HS-27A (cell line): ENCODE measurements at regions not wholly inside any gene's neighbourhood (a gene's known extent, or its start where the extent isn't known, plus 50 kb on each side); places are given as distances from the start of the nearest gene placed in this dataset.
A peak's percentile ranks its signal among the peaks of the same experiment; 100 is the strongest.

ENCODE experiments used
- DNase-seq: peaks from one replicate; pipeline ENCODE4 v3.0.0-alpha.2; 2012; ENCODE audit warnings: low read depth, missing footprints

DNA sequence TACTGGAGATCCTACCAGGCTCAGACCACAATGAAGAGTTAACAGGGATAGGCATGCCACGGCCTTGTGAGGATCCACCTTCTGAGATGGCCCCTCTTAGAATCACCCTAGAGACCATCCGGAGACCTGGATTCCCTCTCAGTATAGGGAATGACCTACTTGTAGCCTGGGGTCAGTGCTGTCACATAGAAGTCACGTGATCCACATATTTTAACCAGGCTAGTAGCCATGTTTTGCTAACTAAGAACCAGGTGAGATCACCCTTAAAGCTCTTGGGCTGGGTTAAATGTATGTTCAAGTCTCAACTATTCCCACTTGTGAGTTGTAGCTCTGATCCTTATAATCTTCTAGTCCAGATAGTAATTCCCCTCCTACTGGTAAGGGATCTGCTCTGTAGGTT lies 215.4 kb downstream of the CCNG2 start:
- DNase-seq: no peak

DNA sequence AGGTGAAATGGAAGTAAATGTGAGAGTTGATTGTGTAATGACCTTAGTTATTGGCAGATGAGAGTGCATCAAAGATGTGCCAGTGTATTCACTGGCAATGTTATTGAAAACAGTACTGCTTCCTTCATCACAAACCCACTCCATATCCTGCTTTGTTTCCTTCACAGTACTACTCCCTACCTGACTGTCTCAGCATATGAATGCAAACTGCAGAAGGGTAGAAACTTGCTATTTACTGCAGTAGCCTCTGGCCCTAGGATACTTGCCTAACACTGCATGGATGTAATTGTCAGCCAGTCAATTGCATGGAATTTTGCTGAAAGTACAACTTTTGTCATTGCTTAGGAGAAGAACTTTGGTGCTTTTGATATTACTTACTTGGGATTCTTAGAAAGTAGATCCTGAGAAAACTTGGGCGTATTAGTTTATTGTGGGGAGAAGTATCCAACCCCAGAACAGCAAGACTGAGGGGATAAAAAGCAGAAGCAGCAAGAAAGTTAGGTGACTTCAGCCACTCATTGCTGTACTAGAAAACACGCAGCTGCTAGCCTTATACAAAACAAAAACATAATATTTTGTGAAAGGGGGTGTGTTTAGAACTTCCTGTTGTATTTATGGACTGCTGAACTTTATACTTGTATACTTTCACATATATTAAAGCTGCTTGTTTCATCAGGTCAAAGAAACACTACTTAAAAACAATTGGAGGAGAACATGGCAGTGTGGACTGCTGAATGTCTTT lies 219.0 kb downstream of the CCNG2 start:
- DNase-seq: no peak

DNA sequence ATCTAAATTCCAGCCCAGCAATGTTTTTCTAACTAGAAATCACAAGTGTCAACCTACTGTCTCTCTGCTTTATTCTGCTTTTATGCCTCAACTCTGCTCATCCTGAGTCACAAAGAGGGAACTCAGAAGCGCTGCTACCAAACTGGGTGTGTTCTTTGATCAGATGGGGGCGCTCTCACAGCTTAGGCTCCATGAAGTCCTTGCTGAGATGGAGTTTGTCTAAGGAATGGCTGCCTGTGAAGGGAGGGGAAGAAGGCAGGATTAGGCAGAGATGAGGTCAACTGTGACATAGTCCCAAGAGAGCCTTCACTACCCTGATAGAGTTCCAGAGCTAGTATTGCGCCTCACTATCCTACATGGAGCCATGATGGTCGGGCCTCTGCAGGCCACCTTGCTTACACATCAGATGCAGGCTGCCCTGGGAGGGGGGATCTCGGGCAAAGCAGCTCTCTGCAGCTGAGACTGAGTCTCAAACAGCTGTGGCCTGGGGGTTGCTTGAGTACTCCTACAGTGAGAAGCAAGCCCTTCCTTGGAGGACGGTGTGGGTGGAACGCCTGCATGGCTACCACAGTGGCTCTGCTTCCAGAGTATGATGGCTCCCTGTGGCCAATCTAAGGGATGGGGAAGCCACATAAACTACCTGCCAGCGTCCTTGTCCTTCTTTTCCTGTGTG lies 219.9 kb downstream of the CCNG2 start:
- no peak for DNase-seq

DNA sequence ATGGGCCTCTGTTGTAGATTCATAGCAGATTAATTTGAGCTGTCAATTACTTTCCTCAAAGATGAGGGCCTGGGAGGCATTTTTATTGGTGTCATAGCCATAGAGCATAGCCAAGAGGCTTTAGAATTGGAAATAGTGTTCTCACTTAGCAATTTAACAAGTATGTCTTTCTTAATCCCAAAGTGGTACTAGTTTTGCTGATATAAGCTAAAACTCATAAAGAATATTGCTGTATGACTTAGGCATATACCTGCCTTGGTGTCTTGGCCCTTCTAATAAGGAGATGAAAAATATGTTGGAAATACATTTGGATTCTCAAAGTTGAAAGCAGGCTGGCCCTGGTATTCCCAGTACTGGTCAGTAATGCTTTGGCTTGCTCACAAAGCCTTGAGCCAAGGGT lies 221.5 kb upstream of the CXCL13 start:
- no peak for DNase-seq

DNA sequence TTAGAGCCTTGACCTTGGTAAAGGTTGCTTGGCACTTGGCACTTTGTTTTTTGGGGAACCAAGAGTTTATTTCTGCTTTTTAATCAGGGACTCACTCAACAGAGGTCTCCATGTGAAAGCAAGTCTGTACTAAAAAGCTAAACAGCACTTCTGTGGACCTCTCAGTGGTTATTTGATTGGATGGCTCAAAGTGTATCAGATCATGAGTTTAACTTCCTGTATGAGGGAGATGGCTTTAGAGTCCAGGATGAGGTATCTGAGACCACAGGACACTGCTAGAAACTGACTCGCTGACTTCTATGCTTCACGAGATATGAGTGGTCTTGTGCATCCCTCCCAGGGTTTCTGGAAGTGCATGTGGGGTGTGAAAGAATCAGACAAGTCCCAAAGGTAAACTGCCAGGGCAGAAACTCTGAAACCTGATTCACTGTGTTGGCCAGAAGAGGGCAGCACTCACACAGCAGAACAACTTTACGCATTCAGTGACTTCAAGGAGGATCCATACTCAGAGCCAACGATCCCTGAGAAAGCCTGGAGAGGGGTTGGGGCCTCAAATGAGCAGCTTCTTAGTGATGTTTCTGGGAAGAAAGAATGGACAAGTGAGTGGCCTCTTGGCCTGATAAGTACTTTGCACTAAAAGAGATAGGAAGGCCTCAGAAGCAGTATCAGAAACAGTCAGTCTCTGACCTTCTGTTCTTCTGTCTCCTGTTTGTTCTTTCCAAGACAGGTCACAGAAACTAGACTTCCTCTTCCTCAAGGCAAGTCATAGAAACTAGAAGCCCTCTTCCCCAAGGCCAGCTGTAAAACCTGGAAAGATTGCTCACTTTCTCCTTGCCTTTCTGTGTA lies 220.3 kb upstream of the CXCL13 start:
- DNase-seq: peak; percentile 14

DNA sequence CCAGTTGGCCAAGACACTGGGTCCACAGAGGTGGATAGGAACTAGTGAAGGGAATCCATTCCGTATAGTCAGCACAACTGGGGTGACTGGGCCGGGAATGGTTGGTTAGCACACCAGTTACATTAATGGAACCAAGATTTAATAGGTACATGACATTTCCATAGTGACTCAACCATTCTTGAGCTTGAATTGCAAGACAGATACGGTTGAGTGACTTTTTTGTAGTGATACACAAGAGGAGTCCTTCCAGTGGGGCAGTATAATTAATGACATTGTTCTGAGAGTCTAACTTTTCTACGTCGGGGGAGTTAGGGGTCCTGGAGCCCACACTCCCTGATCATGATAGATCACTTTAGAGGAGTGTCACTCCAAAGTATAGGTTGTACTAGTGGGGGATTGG lies 211.6 kb upstream of the CXCL13 start:
- no peak for DNase-seq

DNA sequence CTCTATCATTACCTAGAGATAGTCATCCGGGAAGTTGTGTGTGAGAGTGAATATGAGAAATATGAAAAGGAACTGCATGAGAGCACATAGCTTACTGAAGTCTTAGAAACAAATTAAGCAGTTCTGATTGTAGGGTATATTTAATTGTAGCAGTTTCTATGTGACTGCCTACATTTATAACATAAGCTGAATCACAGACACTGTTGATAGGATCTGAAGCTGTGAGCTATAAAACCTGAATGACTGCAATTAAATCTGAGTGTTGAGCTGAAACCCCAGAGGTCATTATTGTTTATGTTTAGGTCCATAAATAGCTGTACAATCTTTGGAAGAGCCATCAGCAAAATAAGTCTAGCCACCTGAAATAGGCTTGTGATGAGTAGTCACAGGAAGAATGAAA lies 210.1 kb upstream of the CXCL13 start:
- no peak for DNase-seq

DNA sequence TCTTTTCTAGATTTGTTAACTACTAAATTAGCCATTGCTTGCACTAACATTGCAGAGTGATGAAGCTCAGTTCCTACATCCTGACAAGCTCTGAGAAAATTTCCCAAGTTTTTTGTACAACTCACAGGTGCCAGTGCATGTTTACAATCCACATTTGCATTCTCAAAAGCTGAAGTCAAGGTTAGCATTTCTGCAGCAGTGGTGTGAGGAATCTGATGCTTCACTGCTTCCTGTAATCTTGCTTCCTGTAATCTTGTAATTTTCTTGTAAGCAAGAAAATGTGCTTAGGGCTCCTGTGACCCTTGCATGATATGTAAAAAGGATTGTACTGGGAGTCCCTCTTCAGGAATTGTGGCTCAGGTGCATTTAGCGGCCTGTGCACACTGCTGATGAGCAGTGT lies 207.4 kb upstream of the CXCL13 start:
- DNase-seq: no peak

DNA sequence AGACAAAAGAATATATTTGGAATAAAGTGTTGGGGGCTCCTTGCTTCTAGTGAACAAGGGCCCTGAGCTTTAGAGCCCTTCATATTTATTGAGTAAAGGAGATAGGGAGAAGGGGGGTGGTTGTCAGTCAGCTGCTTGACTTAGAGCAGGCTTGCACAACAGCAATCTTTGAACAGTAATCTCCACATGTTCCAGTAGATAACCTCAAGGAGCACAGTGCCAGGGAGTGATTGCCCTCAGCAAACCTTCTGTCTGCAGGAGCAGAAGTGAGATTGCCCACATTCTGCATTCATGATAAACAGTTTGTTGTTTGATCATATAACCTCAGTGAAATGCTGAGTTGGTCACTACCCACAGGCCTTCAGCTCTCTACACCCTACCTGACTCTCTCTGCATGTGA lies 205.8 kb upstream of the CXCL13 start:
- no peak for DNase-seq

DNA sequence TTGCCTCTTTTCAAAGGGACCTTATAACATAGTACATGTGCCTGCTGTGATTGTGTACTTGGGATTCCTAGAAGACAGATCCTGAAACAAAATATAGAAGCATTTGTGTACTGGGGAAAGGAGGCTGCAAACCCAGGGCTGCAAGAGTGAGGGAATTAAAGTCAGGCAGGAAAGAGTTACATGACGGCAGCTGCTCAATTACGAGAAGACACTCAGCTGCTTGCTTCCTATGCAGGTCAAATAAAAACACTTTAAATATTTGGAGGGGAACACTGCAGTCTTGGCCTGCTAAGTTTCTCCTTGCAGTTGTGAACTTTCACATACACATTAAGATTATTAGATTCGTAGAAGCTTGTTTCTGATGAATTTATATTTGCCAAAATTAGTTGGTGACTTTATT lies 191.9 kb upstream of the CXCL13 start:
- no peak for DNase-seq

DNA sequence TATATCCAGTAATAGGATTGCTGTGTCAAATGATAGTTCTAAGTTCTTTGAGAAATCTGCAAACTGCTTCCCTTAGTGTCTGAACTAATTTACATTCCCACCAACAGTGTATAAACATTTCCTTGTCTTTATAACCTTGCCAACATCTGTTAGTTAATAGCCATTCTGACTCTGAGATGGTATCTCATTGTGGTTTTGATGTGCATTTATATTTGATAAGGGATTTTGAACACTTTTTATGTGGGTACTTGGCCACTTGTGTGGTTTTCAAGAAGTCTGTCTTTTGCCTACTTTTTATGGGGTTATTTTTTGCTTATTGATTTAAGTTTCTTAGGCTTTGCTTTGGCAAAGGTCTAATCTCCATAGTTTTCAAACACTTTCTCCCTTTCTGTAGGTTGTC lies 189.9 kb upstream of the CXCL13 start:
- no peak for DNase-seq

DNA sequence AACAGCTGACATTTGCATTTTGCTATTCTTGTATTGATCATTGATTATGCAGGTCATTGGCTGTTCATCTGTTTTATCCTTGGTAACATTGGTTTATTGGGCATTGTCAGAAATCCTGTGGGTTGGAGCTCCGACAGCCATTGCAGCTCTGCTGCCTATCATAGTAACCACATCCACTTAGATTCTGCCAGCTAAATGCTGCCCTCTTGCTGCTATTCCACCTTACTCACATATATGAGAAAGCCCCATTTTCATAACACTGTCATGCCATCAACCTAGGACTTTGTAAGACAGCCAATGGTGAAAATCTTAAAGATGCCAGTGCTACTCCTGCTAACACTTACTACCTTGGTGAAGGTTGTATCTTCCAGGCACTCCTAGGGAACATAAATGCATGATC lies 187.3 kb upstream of the CXCL13 start:
- no peak for DNase-seq

DNA sequence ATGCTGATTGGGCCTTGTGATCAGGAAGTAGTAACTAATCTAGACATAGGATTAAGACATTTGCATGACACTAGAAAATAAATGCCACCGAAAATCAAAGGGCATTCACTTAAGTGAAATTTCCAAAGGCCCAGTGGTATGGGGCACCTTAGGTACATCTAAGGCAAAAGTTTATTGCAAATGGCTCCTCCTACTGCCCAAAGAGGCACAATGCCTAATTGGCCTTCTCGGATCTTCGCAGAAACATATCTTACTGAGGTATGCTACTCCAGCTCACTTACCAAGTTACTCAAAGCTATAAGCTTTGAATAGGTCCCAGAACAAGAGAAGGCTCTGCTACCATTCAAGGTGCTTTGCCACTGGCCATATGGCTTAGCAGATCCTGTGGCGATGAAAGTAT lies 174.8 kb upstream of the CXCL13 start:
- DNase-seq: no peak

DNA sequence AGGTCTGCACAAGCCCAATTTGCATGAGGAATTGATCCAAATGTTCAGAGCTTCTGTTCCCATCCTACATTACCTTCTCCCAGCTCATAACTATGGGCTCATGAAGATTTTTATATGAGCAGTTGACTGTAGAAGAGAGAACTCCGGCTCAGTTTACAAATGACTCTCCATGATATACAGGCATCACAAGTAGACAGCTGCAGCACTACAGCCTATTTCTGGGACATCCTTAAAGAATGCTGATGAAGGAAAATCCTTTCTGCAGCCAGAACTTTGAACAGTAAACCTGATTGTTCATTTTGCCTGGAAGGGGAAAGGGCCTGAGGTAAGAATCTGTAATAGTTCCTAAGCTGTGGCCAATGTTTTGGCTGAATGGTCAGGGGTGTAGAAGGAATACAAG lies 174.1 kb upstream of the CXCL13 start:
- no peak for DNase-seq

DNA sequence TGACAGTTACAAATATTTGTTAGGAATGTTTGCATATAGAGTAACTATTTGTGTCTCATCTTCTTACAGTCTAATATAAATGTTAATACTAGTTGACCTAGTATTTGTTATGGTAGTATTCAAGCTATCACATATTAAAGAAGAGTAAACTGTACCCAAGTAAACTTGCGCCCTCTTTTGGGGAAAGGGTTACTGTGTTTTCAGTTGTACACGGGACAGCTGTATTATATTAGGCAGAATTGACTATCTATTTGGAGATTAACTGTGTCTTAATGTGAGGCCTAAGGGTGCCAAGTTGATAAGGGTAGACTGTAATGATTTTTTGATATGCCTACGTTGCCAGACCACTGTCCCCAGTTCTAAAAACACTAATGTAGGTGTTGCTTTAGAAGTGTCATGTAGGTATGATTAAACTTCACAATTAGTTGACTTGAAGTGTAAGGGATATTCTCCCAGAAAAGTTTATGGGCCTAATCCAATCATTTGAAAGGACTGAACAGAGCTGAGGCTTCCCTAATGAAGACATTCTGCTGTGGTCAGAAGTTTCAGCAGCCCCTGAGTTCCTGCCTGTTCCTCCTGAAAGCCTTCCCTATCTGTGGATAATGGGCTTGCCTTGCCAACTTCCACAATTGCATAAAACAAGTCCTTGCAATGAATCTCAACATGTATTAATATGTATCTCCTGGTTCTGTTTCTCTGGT lies 172.8 kb upstream of the CXCL13 start:
- no peak for DNase-seq

DNA sequence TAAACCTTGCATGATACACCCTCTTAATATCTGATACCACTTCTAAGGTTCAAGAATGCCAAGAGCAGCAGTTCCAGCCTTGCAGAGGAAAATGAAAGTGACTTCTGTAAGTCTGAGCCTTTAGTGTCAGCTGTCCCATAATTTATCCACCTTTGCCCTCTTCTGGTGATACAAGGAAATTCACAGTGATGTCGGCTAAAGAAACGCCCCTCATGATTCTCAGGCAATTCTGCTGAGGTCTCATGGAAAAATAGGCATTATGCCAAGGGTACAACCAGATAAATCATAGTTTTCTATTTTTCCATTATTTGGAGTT lies 172.2 kb upstream of the CXCL13 start:
- peak; percentile 19 for DNase-seq

DNA sequence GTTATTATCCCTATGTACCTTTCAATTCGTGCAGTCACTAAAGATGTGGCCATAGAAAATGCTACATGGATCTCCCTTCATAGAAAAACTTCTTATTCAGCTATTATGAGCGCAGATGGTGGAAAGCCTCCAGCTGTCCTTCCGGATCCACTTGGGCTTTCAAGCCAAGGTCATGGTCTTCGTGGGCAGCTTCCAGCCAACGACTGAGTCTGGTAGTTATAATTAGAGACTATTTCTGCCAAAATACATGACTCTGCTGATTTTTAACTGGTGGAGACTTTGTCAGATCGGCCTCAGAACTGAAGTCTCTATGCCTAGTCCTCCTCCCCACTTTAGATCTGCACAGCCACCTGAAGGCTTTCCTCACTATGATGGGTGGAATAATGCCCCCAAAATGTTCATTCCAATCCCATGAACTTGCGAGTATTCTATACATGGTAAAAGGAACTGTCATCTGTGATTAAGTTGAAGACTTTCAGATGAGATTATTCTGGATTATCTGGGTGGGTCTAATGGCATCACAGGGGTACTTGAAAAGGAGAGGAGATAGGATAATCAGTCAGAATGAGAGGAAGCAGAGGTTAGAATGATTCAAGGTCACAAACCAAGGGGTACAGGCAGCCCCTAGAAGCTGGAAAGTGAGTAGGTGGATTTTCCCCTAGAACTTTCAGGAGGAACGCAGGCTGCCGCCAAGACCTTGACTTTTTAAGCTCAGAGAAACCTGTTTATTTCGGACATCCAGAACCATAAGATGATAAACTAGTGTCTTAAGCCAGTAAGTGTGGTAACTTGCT lies 171.1 kb upstream of the CXCL13 start:
- no peak for DNase-seq

DNA sequence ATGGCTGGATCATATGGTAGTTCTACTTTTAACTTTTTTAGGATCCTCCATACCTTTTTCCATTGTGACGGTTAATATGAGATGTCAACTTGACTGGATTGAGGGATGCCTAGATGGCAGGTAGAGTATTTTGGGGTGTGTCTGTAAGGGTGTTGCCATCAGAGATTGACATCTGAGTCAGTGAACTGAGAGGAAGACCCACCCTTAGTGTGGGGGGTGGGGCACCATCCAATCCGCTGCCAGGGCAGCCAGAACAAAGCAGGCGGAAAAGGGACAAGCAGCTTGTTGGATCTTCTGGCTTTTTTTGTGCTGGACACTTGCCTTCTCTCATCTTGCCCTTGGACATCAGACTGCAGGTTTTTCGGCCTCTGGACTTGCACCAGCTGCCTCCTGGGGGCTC lies 168.5 kb upstream of the CXCL13 start:
- no peak for DNase-seq

DNA sequence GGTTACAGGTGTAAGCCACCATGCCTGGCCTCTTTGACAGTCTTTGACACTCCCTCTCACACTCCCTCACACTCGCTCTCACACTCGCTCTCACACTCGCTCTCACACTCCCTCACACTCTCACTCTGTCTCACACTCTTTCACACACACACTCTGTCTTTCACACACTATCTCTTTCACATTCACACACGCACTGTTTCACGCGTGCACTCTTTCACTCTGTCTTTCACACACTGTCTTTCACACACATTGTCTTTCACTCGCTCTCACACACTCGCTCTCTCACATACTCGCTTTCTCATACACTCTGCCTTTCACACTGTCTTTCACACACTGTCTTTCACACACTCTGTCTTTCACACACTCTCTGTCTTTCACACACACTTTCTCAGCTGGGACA lies 167.1 kb upstream of the CXCL13 start:
- no peak for DNase-seq

DNA sequence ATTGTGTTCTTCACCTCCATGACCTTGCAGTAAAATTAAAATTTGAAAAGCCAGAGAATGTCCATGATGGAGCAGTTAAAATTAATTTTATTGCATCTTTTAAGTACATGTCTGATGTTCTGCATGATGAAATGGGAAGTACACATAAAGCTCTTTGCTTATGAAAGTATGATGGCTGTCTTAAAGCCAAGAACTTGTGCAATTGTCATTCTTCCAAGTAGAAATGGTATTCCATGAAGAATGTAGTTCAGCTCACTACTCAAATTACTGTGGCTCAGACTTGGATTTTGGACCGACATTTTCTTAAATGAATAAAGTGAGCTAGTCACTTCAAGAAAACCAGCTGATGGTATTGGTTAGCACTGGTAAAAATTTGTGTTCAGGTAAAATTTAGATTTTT lies 161.7 kb upstream of the CXCL13 start:
- no peak for DNase-seq

DNA sequence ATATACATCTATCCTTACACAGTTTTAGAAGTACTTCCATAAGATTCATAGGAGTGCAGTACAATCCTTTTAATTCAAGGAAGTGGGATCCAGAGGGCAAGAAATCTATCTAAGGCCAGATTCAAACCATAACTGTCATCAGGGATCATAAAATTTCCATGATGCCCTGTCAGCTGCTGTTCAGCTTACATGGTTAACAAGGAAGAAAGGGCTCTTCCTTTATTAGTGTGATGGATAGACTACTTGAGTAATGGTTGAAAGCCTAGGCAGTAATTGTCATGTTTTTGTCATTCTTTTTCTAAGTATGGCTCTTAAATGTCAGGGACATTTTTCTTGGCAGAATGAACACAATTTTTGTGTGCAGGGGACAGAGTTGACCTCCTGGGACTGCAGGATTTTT lies 159.8 kb upstream of the CXCL13 start:
- DNase-seq: no peak

DNA sequence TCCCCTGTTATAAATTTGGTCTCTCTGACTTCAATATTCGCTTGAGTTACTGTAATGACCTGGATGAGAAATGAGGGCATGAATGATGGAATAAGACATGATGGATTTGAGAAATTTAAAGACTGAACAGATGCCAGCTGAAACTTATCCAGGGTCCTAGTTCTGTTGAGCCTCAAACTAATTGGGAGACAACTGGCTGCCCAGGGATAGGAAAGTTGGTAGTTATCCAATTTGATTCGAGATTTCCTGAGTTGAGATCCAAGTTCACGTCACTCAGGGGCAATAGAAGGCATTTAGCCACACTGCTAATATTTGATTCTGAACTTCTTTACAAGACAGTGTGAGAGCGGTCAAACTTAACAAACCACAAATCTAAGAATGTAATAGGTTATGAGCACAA lies 159.0 kb upstream of the CXCL13 start:
- DNase-seq: no peak
